GM12891 (cell line): ENCODE measurements at regions not wholly inside any gene's neighbourhood (a gene's known extent, or its start where the extent isn't known, plus 50 kb on each side); places are given as distances from the start of the nearest gene placed in this dataset.

Experiments used
- PAX5 ChIP-seq: IDR thresholded peaks from 2 replicates; pipeline ENCODE4 v1.6.1; 2011; ENCODE audit warnings: low read length, moderate library complexity, mild to moderate bottlenecking; ENCODE audit not compliant: insufficient read depth, severe bottlenecking
- POLR2A ChIP-seq: IDR thresholded peaks from 2 replicates; pipeline ENCODE4 v1.6.1; 2011; ENCODE audit warnings: low read depth, low read length, control low read depth
- POLR2AphosphoS5 ChIP-seq: IDR thresholded peaks from 2 replicates; pipeline ENCODE4 v1.6.1; 2011; ENCODE audit warnings: low read depth, low read length, control low read depth
- TAF1 ChIP-seq: IDR thresholded peaks from 2 replicates; pipeline ENCODE4 v1.6.1; 2011; ENCODE audit warnings: low read depth, low read length, control low read depth

DNA sequence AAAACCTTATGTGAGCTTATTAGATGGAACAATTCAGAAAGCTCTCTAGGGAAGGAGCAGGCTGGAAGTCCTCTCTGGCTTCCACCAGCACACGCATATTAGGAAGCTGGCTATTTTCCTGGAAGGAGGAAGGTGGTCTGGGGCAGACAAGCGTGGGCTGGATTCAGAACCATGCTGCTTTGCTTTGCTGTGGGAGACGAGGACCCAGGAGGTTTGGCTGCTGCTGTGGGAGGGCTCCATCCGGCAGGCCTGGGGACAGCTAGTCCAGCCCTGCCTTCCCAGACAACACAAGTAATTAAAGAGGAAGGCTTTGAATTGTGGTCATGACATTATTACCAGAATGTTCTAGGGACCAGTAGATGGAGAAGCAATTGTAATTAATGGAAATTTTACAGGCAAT lies 238.8 kb upstream of the MYT1L start:
- TF ChIP-seq POLR2AphosphoS5 (no peak), POLR2A (no peak), TAF1 (no peak), PAX5 (no peak)
